ENCODE measurements at regions not wholly inside any gene's neighbourhood (a gene's known extent, or its start where the extent isn't known, plus 50 kb on each side); places are given as distances from the start of the nearest gene placed in this dataset.

DNA sequence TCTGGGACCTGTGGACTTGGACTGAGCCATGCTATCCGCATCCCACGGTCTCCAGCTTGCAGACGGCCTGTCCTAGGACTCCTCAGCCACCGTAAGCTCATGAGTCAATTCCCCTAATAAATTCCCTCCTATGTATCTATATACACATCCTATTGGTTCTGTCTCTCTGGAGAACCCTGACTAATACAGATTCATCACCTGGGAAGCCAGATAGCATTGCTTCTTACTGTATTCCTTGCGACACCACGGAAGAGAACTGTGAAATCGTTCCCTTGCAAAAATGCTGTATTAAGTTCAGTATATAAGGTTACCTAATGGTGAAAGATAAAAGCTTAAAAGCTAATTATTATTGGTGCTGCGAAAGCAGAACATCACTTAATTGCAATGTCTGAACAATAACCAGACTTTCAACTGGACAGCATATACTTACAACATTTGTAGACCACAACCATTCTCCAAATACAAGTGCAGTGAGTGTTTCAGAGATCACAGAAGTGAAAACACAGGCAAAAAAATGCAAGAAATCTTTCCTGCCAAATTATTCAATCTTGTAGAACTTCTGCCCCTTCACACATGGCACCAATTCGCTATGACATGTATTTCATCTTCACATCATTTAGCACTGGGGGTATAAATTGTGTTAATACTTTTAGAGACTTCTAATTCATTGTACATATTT is 352.9 kb downstream of the TXNL1 start:
- H3K4me2 ChIP-seq = no peak overlapping the region
- no peak for ATAC-seq
- ChIA-PET POLR2A (no interaction called here), CTCF (no interaction called here)
- TF ChIP-seq ESRRA (IDR thresholded peaks at IDR 0.05; ENCODE audit: borderline replicate concordance, low read length) = no peak
- TF ChIP-seq, protein P1, sequence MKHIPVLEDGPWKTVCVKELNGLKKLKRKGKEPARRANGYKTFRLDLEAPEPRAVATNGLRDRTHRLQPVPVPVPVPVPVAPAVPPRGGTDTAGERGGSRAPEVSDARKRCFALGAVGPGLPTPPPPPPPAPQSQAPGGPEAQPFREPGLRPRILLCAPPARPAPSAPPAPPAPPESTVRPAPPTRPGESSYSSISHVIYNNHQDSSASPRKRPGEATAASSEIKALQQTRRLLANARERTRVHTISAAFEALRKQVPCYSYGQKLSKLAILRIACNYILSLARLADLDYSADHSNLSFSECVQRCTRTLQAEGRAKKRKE (CRISPR knock-in tag; IDR thresholded peaks at IDR 0.05; ENCODE audit: low read depth) = no peak
- TF ChIP-seq ZFP36 (IDR thresholded peaks at IDR 0.05; ENCODE audit: borderline replicate concordance, partially characterized antibody) = no peak
- no peak for TF ChIP-seq RNF2 (IDR thresholded peaks at IDR 0.05; ENCODE audit: borderline replicate concordance, low read depth)
- TF ChIP-seq CBX8 (IDR thresholded peaks at IDR 0.05) = no peak
- no peak for TF ChIP-seq HOXA7 (CRISPR knock-in tag; IDR thresholded peaks at IDR 0.05)
- no peak for TF ChIP-seq NFE2L2 (conservative IDR thresholded peaks at IDR 0.05; ENCODE audit: low read length)
- TF ChIP-seq CHD2 (IDR thresholded peaks at IDR 0.05; ENCODE audit: low read length, partially characterized antibody) = no peak
- TF ChIP-seq HEYL (CRISPR knock-in tag; IDR thresholded peaks at IDR 0.05) = no peak
- TF ChIP-seq PHF8 (IDR thresholded peaks at IDR 0.05; ENCODE audit: borderline replicate concordance, low read depth) = no peak
- no peak for TF ChIP-seq RFX5 (IDR thresholded peaks at IDR 0.05)
- no peak for TF ChIP-seq TP53 (CRISPR knock-in tag; IDR thresholded peaks at IDR 0.05)
- TF ChIP-seq JUN (IDR thresholded peaks at IDR 0.05) = no peak
- TF ChIP-seq, protein P2, sequence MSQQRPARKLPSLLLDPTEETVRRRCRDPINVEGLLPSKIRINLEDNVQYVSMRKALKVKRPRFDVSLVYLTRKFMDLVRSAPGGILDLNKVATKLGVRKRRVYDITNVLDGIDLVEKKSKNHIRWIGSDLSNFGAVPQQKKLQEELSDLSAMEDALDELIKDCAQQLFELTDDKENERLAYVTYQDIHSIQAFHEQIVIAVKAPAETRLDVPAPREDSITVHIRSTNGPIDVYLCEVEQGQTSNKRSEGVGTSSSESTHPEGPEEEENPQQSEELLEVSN (IDR thresholded peaks at IDR 0.05; ENCODE audit: borderline replicate concordance, low read depth) = no peak
- no peak for TF ChIP-seq CEBPB (IDR thresholded peaks at IDR 0.05)
- TF ChIP-seq CBX2 (IDR thresholded peaks at IDR 0.05; ENCODE audit: borderline replicate concordance, low read depth) = no peak
- no peak for TF ChIP-seq HOXB13 (CRISPR knock-in tag; IDR thresholded peaks at IDR 0.05; ENCODE audit: low read depth)
- TF ChIP-seq, protein P3, sequence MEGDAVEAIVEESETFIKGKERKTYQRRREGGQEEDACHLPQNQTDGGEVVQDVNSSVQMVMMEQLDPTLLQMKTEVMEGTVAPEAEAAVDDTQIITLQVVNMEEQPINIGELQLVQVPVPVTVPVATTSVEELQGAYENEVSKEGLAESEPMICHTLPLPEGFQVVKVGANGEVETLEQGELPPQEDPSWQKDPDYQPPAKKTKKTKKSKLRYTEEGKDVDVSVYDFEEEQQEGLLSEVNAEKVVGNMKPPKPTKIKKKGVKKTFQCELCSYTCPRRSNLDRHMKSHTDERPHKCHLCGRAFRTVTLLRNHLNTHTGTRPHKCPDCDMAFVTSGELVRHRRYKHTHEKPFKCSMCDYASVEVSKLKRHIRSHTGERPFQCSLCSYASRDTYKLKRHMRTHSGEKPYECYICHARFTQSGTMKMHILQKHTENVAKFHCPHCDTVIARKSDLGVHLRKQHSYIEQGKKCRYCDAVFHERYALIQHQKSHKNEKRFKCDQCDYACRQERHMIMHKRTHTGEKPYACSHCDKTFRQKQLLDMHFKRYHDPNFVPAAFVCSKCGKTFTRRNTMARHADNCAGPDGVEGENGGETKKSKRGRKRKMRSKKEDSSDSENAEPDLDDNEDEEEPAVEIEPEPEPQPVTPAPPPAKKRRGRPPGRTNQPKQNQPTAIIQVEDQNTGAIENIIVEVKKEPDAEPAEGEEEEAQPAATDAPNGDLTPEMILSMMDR (IDR thresholded peaks at IDR 0.05) = no peak
- TF ChIP-seq, protein P4, sequence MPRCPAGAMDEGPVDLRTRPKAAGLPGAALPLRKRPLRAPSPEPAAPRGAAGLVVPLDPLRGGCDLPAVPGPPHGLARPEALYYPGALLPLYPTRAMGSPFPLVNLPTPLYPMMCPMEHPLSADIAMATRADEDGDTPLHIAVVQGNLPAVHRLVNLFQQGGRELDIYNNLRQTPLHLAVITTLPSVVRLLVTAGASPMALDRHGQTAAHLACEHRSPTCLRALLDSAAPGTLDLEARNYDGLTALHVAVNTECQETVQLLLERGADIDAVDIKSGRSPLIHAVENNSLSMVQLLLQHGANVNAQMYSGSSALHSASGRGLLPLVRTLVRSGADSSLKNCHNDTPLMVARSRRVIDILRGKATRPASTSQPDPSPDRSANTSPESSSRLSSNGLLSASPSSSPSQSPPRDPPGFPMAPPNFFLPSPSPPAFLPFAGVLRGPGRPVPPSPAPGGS (IDR thresholded peaks at IDR 0.05) = no peak
- DNase-seq (ENCODE audit: low read depth in 1 of 2, low spot score in 1 of 2) = no peak
- no peak overlapping the region for H3K4me3 ChIP-seq
- no peak overlapping the region for H3K27ac ChIP-seq
- no peak for FAIRE-seq
- no peaks in the 10 kb centered on the region for H3K9me3 ChIP-seq
- WGBS (ENCODE audit: missing lambda C conversion rate) = 75% methylated on average over 9 of the region's 9 CpGs
- no peaks in the 10 kb centered on the region for H3K4me1 ChIP-seq

DNA sequence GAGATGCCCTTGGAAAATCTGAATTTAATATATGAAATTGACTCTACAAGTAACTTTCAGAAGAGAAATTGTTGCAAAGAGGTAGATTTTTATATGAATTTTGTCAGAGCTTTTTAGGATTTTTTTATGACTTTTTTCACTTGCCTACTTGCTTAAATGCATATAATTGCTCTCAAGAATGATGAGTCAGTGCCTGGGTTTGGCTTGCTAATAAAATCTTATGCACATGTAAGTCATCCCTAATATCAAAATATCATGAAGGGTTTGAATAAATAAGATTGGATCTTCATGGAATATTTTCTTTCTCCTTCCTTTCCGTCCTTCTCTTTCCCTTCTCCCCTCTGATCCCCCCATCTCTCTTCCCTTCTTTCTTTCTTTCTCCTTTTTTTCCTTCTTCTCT is 354.1 kb downstream of the TXNL1 start:
- FAIRE-seq (no peak), DNase-seq (ENCODE audit: low read depth in 1 of 2, low spot score in 1 of 2) (no peak), ATAC-seq (no peak)
- Histone ChIP-seq H3K4me2 (no peak overlapping the region), H3K27ac (no peak overlapping the region), H3K4me3 (no peak overlapping the region), H3K4me1 (no peaks in the 10 kb centered on the region), H3K9me3 (no peaks in the 10 kb centered on the region)
- whole genome bisulfite sequencing (ENCODE audit: missing lambda C conversion rate) = 6% methylated on average over 1 of the region's 1 CpG
- ChIA-PET CTCF (no interaction called here), POLR2A (no interaction called here)
- TF ChIP-seq FOXS1 (CRISPR knock-in tag; IDR thresholded peaks at IDR 0.05) = no peak
- TF ChIP-seq POLR2A (IDR thresholded peaks at IDR 0.05; ENCODE audit: low read length) = no peak
- TF ChIP-seq, protein P5, sequence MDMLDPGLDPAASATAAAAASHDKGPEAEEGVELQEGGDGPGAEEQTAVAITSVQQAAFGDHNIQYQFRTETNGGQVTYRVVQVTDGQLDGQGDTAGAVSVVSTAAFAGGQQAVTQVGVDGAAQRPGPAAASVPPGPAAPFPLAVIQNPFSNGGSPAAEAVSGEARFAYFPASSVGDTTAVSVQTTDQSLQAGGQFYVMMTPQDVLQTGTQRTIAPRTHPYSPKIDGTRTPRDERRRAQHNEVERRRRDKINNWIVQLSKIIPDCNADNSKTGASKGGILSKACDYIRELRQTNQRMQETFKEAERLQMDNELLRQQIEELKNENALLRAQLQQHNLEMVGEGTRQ (IDR thresholded peaks at IDR 0.05) = no peak
- no peak for TF ChIP-seq EHF (CRISPR knock-in tag; IDR thresholded peaks at IDR 0.05)
- TF ChIP-seq, protein P2 (IDR thresholded peaks at IDR 0.05; ENCODE audit: borderline replicate concordance, low read depth) = no peak
- TF ChIP-seq RARB (CRISPR knock-in tag; IDR thresholded peaks at IDR 0.05) = no peak
- TF ChIP-seq NFE2L2 (conservative IDR thresholded peaks at IDR 0.05; ENCODE audit: low read length) = no peak
- no peak for TF ChIP-seq EHMT2 (IDR thresholded peaks at IDR 0.05; ENCODE audit: low read depth)
- no peak for TF ChIP-seq MAFK (IDR thresholded peaks at IDR 0.05; ENCODE audit: partially characterized antibody)
- TF ChIP-seq SMC3 (IDR thresholded peaks at IDR 0.05) = no peak
- no peak for TF ChIP-seq CBX2 (IDR thresholded peaks at IDR 0.05; ENCODE audit: borderline replicate concordance, low read depth)
- no peak for TF ChIP-seq KDM1A (IDR thresholded peaks at IDR 0.05; ENCODE audit: low read depth)
- TF ChIP-seq RNF2 (IDR thresholded peaks at IDR 0.05; ENCODE audit: borderline replicate concordance, low read depth) = no peak
- TF ChIP-seq, protein P6, sequence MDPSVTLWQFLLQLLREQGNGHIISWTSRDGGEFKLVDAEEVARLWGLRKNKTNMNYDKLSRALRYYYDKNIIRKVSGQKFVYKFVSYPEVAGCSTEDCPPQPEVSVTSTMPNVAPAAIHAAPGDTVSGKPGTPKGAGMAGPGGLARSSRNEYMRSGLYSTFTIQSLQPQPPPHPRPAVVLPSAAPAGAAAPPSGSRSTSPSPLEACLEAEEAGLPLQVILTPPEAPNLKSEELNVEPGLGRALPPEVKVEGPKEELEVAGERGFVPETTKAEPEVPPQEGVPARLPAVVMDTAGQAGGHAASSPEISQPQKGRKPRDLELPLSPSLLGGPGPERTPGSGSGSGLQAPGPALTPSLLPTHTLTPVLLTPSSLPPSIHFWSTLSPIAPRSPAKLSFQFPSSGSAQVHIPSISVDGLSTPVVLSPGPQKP (IDR thresholded peaks at IDR 0.05; ENCODE audit: low read depth, low read length) = no peak
- TF ChIP-seq CEBPB (IDR thresholded peaks at IDR 0.05) = no peak
- no peak for TF ChIP-seq HOXB13 (CRISPR knock-in tag; IDR thresholded peaks at IDR 0.05; ENCODE audit: low read depth)
- no peak for TF ChIP-seq CHD2 (IDR thresholded peaks at IDR 0.05; ENCODE audit: low read length, partially characterized antibody)
